Nephron progenitor cell (in vitro differentiated cells): ENCODE measurements at regions not wholly inside any gene's neighbourhood (a gene's known extent, or its start where the extent isn't known, plus 50 kb on each side); places are given as distances from the start of the nearest gene placed in this dataset.

Experiments
- DNase-seq: peaks from one replicate; pipeline ENCODE4 v3.0.0; 2021
- H3K27ac Mint-ChIP-seq: 2 replicates; pipeline ENCODE4 v1.8.0; 2021; ENCODE audit warnings: mild to moderate bottlenecking, moderate library complexity, mixed read lengths
- H3K27me3 Mint-ChIP-seq: 2 replicates; pipeline ENCODE4 v1.8.0; 2021; ENCODE audit warnings: mild to moderate bottlenecking, low read depth, mixed read lengths; ENCODE audit not compliant: poor library complexity
- H3K36me3 Mint-ChIP-seq: 2 replicates; pipeline ENCODE4 v1.8.0; 2021; ENCODE audit warnings: low read depth, mixed read lengths
- H3K4me1 Mint-ChIP-seq: 2 replicates; pipeline ENCODE4 v1.8.0; 2021; ENCODE audit warnings: mixed read lengths
- H3K4me3 Mint-ChIP-seq: 2 replicates; pipeline ENCODE4 v1.8.0; 2021; ENCODE audit warnings: mild to moderate bottlenecking, moderate library complexity, mixed read lengths
- H3K9me3 Mint-ChIP-seq: 2 replicates; pipeline ENCODE4 v1.8.0; 2021; ENCODE audit warnings: mild to moderate bottlenecking, moderate library complexity, mixed read lengths
- CTCF ChIP-seq: fragments of 200-600 bp; sonication (generic); IDR thresholded peaks from 2 replicates; pipeline ENCODE4 v1.5.0; 2021; ENCODE audit warnings: antibody characterized with exemption

DNA sequence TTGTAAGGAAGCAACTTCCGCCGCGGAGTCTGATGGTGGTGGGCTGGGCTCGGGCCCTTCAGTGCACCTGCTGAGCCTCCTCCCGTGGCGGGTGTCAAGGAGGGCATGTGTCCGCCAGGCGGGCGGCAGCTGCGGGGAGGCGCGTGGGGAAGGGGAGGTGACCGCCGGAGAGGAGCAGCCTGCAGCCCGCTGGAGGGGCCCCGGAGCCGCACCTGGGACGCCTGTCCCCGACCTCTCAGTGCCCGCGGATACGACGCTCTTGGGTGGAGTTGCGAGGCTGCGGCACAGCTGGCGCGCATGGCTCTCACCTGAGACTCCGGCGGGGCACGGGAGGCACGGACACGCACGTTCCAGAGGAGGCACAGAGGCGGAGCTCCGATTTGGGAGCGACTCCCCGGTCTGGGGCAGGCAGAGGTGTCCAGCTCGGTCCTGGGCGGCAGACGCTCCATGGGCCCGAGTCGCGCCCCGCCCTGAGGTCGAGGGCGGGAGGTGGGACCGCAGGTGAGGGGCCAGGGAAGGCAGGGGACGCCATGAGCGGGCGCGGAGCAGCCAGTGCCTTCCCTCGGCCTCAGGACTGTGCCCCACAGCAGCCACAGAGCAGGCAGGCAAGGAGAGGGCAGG is 50.2 kb upstream of the PRR20G start:
- TF ChIP-seq CTCF, result no peak
- no peak for DNase-seq
- Mint-ChIP-seq H3K9me3 (peaks cover 33% of the 10 kb centered on the region), H3K4me1 (no peaks in the 10 kb centered on the region), H3K4me3 (no peak overlapping the region), H3K27ac (no peak overlapping the region), H3K27me3 (peaks cover 74% of the 10 kb centered on the region), H3K36me3 (no peaks in the 10 kb centered on the region)
